Psoas muscle (tissue), 7 donors: ENCODE measurements at regions not wholly inside any gene's neighbourhood (a gene's known extent, or its start where the extent isn't known, plus 50 kb on each side); places are given as distances from the start of the nearest gene placed in this dataset.

Source experiments
- ATAC-seq, 4 donors: fragments of 200-7000 bp; cut with Tn5 transposase; one replicate each; pipeline ENCODE4 v1.9.1; 2020; ENCODE audit warnings: moderate library complexity in 3 of 4, mild to moderate bottlenecking in 2 of 4
- DNase-seq, 2 donors: peaks; one replicate each; pipeline ENCODE4 v3.0.0-alpha.2; 2020
- H3K27ac ChIP-seq: fragments of 200-600 bp; one replicate; pipeline ENCODE4 v1.8.0; 2022
- H3K27me3 ChIP-seq, 3 donors: fragments of 200-600 bp in 1 of 3; one replicate each; pipeline versions ENCODE4 v1.6.1 to v1.8.0; 2013 to 2022; ENCODE audit warnings: low read length in 2 of 3, mild to moderate bottlenecking in 2 of 3, moderate library complexity in 1 of 3; ENCODE audit not compliant: insufficient read depth in 3 of 3
- H3K36me3 ChIP-seq, 2 donors: fragments of 200-600 bp in 1 of 2; one replicate each; pipeline versions ENCODE4 v1.6.1 to v1.8.0; 2013 to 2022; ENCODE audit warnings: low read depth in 1 of 2, mild to moderate bottlenecking in 1 of 2, moderate library complexity in 1 of 2; ENCODE audit not compliant: insufficient read depth in 1 of 2
- H3K4me1 ChIP-seq: fragments of 200-600 bp; one replicate; pipeline ENCODE4 v1.8.0; 2022
- H3K4me3 ChIP-seq: fragments of 200-600 bp; one replicate; pipeline ENCODE4 v1.8.0; 2022; ENCODE audit warnings: mild to moderate bottlenecking
- H3K9me3 ChIP-seq: fragments of 200-600 bp; one replicate; pipeline ENCODE4 v1.8.0; 2022
- CTCF ChIP-seq: fragments of 200-600 bp; IDR thresholded peaks from one replicate; pipeline ENCODE4 v1.8.0; 2022; ENCODE audit warnings: antibody characterized with exemption
- WGBS, 3 donors: extraction: QIAGEN DNeasy Blood & Tissue Kit; methylation state at CpG; one replicate each; pipeline versions ENCODE4 v1.1.6 to v1.1.7; 2013; 5-methylcytosine and 5-hydroxymethylcytosine counted together
- intact Hi-C, 2 donors: fragments of 100-400 bp; cut with DNase I; formaldehyde crosslinking; loops; one replicate each; pipeline versions ENCODE4 v1.11.0 to v1.14.2; 2022
- donor health status: healthy with polysubstance abuse.
- donor health status: DM: no; HTN: no; CAD: no; lungs with moderate emphysema.
- donor health status: Bipolar disorder and iron deficiency.
- donor health status: healthy.
- donor health status: DM: yes; HTN: yes; CAD: no.
- donor health status: DM: no; HTN: no; CAD: no.
- donor health status: DM: yes; HTN: yes; CAD: no.

GRCh38 chr11:127424661-127425060 is 424.1 kb upstream of the KIRREL3 start:
- intact Hi-C loops: loop anchor here in 1 of 2 donors (5.0 kb wide), 1 partner anchor 262 kb away; no protein-coding TSS in a partner anchor
- Histone ChIP-seq H3K36me3 (no peaks in the 10 kb centered on the region), H3K27ac (no peak overlapping the region)

GRCh38 chr11:127420139-127420538 is 419.6 kb upstream of the KIRREL3 start:
- intact Hi-C loops: loop anchor here in 1 of 2 donors (5.0 kb wide), 1 partner anchor 258 kb away; no protein-coding TSS in a partner anchor
- H3K27ac ChIP-seq: no peak overlapping the region
- no peaks in the 10 kb centered on the region for H3K36me3 ChIP-seq
- TF ChIP-seq CTCF: no peak
- H3K27me3 ChIP-seq: peaks cover 0 to under 1% (median 0%) of the 10 kb centered on the region in 3 donors
- H3K9me3 ChIP-seq: peaks cover 6% of the 10 kb centered on the region
- no peak overlapping the region for H3K4me3 ChIP-seq
- no peak for DNase-seq
- H3K4me1 ChIP-seq: no peaks in the 10 kb centered on the region
- no peak for ATAC-seq

More at GRCh38 chr11:127424661-127425060, 424.1 kb upstream of the KIRREL3 start:
- WGBS, 3 donors: 92 to 93% (median 93%) methylated on average over 2 of the region's 2 CpGs
- peaks cover 0 to 2% (median 0%) of the 10 kb centered on the region in 3 donors for H3K27me3 ChIP-seq
- TF ChIP-seq CTCF: no peak
- H3K4me1 ChIP-seq: no peaks in the 10 kb centered on the region
- H3K9me3 ChIP-seq: no peaks in the 10 kb centered on the region
- H3K4me3 ChIP-seq: no peak overlapping the region
- DNase-seq (no peak), ATAC-seq (no peak)

- intact Hi-C loops: no loop called here
- H3K4me3 ChIP-seq: no peak overlapping the region
- no peaks in the 10 kb centered on the region for H3K4me1 ChIP-seq
- H3K9me3 ChIP-seq: peaks cover 6% of the 10 kb centered on the region
- DNase-seq: no peak
- H3K27me3 ChIP-seq: no peaks in the 10 kb centered on the region
- ATAC-seq: no peak
- no peak overlapping the region for H3K27ac ChIP-seq
- no peak for TF ChIP-seq CTCF
- H3K36me3 ChIP-seq: no peaks in the 10 kb centered on the region
- WGBS, 3 donors: 71 to 76% (median 72%) methylated on average over 11 of the region's 11 CpGs
Observed at GRCh38 chr11:127412722-127413380, 412.3 kb upstream of the KIRREL3 start.

- Histone ChIP-seq H3K36me3 (no peaks in the 10 kb centered on the region), H3K27ac (no peak overlapping the region), H3K4me3 (no peak overlapping the region), H3K9me3 (peaks cover 6% of the 10 kb centered on the region), H3K4me1 (no peaks in the 10 kb centered on the region), H3K27me3 (no peaks in the 10 kb centered on the region)
- intact Hi-C loops: no loop called here
- no peak for TF ChIP-seq CTCF
- 94 to 99% (median 96%) methylated on average over 8 of the region's 8 CpGs for WGBS, 3 donors
- DNase-seq (no peak), ATAC-seq (no peak)
Observed at GRCh38 chr11:127412234-127412633, 411.7 kb upstream of the KIRREL3 start.

GRCh38 chr11:127411283-127411682 is 410.7 kb upstream of the KIRREL3 start:
- Histone ChIP-seq H3K4me1 (no peaks in the 10 kb centered on the region), H3K36me3 (no peaks in the 10 kb centered on the region), H3K9me3 (peaks cover 2% of the 10 kb centered on the region), H3K4me3 (no peak overlapping the region), H3K27ac (no peak overlapping the region), H3K27me3 (no peaks in the 10 kb centered on the region)
- TF ChIP-seq CTCF: no peak
- WGBS, 3 donors: 63 to 67% (median 64%) methylated on average over 7 of the region's 7 CpGs
- intact Hi-C loops: no loop called here
- DNase-seq (no peak), ATAC-seq (no peak)
